Effector CD8-positive, alpha-beta T cell (primary cell): ENCODE measurements at regions not wholly inside any gene's neighbourhood (a gene's known extent, or its start where the extent isn't known, plus 50 kb on each side); places are given as distances from the start of the nearest gene placed in this dataset.

Experiments
- DNase-seq: peaks from one replicate; lab custom pipeline; 2025; lab: John Stamatoyannopoulos, UW

DNA sequence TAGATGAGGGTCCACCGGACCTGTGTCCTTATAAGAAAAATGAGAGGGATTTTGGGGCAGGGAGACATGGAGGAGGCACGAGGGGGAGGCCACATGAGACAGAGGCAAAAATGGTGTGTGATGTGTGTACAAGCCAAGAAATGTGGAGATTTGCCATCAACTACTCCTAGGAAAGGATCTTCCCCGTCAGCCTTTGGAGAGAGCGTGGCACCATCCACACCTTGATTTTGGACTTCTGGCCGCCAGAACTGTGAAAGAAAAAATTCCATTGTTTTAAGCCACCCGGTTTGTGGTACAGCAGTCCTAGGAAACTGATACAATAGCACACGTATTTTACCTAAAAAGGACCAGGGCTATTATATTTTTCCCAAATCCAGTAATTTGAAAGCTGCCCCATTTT, 829.0 kb upstream of the SALL3 start:
- no peak for DNase-seq

DNA sequence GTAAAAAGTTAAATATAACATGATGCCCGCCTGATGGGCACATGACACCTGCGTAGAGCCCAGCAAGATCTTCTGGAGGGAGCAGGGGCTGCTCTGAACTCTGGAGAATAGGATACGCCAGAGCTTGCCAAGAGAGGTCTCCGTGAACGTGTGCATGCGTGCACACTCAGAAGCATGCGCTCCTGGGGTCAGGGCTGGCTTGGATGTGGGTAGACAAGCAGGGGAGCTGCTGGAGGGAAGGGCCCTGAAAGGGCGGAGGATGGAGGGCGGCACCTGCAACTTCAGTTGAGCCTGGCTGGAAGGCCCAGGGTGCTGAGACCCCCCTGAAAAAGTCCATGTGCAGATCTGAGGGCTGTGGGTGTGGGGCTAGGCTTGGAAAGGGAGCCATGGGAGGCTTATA, 828.4 kb upstream of the SALL3 start:
- DNase-seq, result no peak

DNA sequence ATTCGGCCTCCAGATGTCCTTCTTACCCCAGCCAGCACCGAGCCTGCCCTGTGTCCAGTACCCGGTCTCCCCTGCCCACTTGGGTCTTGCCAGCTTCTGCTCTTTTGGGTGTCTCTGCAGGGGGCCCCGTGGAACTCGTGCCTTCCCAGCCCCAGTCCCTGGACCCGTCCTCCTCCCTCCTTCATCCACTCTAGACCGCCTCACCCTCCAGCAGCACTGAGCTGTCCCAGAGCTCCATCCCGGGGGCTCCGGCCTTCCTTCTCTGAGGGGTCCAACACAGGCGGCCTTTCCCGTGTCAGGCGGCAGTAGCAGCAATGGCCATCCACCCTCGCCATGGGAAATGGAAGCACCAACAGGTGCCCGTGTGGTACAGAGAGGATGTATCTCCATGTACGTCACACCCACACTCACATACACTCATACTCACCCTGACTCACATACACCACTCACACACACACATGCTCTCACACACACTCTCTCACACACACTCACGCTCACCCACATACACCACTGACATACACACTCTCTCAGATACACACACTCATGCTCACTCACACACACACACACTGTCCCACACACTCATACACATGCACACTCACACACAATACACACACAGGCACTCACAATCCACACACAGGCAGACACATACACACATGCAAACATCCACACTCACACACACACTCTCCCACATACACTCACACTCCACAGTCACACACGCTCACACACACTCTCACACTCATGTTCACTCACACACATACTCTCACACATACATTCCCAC, 827.5 kb upstream of the SALL3 start:
- no peak for DNase-seq

DNA sequence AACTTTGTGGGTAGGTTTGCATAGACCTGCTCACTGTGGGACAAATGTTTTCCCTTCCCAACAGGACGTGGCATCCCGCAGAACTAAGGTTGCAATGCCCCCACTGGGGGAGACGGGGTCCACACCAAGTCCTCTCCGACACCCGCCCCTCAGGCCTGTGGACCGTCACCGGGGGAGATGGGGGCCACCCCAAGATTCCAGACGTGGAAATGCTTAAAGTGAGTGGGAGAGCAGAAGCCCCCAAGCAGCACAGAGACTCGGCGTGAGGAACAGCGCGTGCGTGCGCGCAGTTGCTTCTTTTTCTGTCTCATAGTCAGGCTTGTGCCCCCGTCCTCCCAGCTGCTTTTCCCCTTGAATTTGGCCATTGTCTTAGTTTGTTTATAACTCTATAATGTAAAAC, 826.3 kb upstream of the SALL3 start:
- DNase-seq, result no peak

DNA sequence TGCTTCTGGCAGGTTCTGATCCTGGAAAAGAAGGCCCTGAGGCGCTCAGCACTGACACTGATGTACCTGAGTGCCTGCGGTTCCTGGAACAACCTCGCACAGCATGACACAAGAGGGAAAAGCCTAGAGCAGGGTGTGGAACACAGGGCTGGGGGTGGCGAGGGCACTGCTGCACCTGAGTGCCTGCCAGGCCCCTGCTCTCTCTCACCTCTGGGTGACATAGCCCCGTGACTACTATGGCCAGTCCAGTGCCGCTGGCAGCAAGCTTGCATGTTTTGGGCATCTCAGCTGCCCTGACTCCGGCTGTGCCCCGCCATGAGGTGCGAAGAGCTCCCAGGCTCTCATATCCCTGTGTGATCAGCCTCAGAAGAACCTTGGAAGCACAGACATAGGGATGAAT, 825.2 kb upstream of the SALL3 start:
- DNase-seq, result no peak

DNA sequence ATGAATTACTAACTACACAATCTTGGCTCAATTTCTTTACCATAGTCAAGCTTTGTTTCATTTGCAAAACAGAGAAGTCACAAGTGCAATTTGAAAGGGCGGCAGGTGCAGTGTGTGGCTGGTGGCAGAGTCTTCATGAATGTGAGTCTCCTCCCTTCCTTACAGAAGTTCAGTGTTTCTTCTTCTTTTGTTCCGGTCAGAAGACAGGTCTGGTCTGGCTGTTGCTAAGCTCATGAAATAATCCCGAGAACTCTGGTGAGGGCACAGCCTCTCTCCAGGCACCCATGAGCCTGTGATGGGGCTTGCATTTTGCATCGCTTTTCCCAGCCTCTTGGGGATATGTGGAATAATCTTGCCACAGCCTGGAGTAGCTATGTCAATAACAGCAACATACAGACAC, 824.8 kb upstream of the SALL3 start:
- no peak for DNase-seq

DNA sequence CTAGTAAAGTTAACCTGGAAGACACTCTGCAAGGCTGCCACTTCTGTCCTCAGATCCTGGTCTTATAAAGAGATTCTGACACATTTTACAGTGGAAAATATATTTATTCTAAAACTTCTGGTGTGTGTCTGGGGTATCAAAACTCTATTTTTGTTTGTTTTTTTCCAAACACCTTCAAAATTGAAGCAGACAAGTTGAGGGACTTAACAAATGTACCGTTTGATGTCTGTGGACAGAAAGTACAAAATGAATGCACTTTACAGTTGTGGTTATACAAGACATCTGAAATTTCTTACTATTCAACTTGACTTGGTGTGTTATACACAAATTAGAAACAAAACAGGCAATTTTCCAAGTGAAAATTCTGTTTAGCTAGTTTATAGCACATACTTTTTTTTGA, 823.2 kb upstream of the SALL3 start:
- DNase-seq, result no peak

DNA sequence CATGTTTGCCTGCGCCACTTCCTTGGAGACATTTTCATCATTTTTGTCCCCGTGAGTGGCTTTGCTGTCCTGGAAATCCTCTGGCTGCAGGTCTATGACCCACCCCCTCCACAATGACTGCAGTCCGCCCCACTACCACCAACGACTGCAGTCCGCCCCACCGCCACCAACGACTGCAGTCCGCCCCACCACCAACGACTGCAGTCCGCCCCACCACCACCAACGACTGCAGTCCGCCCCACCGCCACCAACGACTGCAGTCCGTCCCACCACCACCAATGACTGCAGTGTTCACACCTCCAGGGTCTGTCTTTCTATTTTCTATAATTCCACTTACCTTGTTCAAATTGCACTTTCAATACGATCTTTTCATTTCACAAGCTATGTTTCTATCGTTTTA, 820.7 kb upstream of the SALL3 start:
- no peak for DNase-seq

DNA sequence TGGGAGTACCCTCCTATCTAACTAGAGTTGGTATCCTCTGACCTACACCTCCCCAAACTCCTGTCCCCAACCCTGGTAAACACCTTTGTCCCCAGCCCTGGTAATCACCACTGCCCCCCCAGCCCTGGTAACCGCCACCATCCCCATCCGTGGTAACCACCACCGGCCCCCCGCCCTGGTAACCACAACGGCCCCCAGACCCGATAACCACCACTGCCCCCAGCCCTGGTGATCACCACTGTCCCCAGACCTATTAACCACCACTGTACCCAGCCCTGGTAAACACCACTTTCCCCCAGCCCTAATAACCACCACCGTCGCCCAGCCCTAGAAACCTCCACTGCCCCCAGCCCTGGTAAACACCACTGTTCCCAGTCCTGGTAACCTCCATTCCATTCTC, 820.2 kb upstream of the SALL3 start:
- DNase-seq, result no peak

DNA sequence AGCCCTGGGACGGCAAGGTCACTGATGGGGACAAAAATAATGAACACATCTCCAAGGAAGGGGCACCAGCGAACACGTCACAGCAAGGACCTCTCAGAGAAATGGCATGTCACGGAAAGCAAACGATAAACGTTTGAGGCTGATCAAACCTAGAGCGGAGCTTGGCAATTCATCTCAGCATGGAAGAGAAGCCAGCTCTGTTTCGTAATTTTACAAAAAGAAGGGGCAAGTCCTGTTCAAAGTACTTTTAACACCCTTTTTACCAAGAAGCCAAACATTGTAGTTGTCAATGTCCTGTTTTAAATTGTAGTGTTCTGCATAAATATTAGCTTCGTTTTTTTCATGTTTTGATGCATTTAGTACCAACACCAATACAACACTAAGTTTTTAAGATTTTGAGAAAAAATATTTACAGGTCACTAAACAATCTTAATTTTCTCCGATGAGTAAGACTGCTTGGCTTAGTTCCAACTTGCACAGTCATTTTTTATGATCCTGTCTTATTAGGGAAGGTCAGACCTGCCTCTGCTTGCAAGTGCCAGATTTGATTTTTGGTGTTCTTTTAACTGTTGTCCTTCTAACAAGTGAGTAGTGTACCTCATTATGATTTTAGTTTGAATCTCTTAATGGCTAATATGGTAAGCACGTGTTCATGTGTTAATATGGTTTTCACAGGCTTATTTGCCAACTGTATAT, 818.5 kb upstream of the SALL3 start:
- DNase-seq, result no peak

DNA sequence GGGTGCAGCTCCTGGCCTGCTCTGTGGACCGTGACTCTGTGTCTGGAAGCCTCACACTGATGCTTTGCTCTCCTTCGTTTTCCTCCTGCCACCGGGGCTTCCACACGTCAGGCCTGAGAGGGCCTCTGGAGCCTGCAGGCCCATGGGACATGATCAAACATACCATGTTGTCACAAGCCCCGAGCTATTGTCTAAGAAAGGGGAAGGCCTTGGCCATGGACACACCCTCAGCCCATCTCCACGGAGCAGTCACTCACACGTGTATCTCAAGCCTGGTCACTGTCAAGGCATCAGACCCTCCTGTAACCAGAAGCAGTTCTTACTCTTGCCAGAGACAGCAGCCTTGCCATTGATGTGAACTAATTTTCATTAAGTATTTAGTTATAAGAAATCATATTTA, 814.1 kb upstream of the SALL3 start:
- DNase-seq, result no peak

DNA sequence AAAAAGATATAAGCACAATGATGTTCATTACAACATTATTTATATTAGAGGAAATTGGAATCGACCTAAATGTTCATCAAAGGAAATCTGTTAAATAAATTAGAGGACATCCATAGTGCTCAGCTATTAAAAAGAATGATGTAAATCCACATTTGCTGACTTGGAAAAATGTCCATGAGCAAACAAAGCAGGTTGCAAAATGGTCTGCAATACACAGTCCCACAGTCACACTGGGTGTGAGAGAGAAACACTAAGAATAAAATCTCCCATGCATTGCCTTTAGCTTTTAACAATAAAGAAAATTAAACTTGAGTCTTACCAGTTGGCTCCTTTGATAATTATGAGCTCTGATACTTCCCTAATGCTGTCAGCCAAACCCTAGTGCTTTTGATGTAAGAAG, 811.1 kb upstream of the SALL3 start:
- DNase-seq, result no peak

DNA sequence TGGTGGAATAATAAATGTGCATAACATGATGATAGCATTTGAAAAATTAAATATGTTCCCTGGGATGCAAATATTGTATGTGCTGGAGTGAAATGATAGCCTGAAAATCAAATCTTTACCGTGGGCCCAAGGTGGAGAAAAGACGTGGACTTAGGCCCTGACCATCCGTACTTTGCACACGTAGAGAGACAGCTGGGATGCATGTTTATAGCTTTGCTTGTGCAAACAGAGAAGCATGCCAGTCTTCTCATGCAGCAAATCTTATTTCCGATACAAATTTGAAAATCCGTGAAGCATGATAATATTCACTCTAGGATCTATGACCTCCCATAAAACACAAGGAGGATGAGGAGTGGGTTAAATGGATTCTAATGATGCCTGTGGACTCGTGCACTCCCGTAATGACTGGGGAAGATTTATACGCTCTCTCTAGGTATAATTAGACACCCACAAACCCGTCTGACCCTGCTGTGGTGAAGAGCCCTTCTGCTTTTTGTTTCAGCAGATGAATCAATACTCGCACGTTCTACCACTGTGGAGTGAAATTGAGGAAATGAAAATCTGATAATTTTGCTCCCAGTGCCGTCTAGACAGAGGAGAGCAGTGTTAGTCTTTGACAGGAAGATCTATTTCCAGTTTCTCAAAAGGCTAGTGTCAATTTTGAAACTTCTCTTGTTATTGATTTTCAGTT, 810.3 kb upstream of the SALL3 start:
- DNase-seq, result no peak

DNA sequence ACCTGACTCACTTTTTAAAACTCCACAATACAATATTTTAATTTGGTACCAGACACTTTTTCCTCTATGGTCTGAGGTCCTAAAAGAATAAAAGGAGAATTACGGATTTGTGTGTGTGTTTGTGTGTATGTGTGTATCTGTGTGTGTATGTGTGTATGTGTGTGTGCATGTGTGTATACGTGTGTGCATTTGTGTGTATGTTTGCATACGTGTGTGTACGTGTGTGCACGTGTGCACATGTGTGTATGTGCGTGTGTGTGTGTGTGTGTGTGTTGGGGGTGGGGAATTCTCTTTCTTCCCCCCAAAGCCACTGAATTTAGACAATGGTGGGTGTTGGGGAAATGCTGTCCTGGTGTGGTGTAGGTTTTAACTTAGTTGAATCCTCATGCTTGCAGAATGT, 807.7 kb upstream of the SALL3 start:
- DNase-seq, result no peak

DNA sequence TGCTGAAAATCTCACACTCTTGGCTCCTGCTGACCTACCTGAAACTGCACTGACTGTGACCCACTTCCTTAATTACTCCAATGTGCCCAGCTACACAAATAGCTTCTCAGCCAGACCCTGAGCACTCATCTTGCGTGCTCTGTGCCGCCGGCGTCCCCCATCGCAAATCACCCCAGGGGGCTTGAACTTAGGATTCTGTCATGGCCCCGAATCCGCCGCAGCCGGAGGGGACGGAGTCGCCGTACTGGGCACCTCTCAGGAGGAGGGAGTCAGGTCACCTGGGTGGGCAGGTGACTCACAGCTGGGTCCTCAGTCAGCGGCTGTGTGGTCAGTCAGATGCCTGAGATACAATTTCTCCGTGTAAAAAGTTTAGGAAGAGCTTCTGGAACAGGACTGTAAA, 804.9 kb upstream of the SALL3 start:
- no peak for DNase-seq

DNA sequence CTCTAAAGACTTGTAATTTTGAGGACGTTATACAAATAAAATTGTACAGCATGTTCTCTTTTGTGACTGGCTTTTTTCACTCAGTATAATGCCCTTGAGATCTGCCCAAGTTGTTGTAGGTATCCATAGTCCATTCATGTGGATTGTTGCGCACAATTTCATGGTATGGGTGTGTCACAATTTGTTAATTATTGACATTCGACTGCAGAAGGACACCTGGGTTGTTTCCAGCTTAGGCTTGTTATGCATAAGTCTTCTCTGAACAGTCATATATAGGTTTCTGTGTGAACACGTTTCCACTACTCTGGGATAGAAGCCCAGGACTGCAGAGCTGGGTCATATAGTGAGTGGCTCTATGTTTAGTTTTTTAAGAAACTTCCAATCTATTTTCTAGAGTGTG, 800.8 kb upstream of the SALL3 start:
- DNase-seq, result no peak

DNA sequence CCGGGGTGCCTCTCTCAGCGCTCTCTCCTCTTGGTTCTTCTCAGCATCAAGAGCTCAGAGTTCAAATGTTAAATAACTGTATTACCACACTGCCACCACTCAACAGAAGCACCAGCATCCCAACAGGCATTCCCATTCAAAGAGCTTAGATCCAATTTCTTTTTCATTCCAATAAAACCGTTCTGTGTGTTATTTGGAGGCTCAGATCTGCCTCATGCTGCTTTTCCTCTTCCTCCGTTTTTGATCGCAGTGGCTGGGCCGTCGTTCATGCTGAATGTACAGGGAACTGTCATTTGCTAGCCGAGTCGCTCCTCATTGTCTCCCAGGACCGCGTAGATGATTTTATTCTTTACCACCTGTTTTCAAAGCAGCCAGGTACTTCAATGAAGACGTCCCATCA, 798.9 kb upstream of the SALL3 start:
- DNase-seq, result no peak

DNA sequence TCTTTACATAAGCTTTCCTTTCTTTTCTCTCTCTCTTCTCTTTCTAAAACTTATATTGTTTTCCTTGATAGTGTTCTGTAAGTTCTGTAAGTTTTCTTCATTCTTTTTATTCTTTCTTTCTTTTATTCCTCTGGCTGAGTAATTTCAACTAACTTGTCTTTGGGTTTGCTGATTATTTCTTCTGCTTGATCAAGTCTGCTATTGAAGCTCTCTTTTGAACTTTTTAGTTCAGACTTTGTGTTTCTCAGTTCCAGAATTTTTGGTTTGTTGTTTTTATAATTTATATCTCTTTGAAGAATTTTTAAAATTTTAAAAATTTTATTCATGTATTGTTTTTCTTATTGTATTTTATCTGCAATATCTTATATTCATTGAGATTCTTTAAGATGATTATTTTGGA, 795.8 kb upstream of the SALL3 start:
- DNase-seq, result no peak

DNA sequence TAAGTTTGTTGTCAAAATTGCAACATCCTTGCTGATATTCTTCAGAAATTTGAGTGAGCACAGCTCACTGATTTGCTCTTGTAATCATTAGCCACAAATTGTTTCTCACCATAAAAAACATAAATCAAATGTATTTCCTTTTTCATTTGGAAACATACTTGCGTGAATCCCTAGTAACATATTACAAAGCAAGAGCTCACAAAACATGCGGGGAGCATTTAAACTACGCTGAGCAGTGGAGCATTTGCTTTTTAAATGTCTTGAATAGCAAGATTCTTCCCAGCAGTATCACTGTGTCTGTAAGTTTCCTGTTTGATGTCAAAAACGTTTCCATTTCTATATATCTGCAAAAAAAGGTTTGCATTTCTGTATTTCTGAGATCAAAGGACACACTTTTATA, 788.3 kb upstream of the SALL3 start:
- DNase-seq, result no peak

DNA sequence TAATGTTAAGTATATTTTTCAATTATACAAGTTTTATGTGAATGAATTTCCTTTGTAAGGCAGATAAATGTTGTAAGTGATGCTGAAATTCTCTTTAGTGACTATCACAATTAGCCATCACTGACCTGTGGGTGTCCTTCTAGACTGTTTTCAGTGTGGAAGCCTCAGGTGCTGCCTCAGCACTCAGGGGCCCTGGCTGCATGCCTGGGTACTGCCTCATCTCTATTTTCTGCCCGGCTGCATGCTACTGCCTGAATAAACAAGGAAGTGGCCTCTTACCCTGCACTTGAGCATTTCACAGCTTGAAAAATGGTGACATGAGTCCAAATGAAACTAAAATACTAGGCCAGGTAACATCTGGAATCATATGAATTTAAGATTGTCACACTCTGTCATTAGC, 787.6 kb upstream of the SALL3 start:
- DNase-seq, result no peak

DNA sequence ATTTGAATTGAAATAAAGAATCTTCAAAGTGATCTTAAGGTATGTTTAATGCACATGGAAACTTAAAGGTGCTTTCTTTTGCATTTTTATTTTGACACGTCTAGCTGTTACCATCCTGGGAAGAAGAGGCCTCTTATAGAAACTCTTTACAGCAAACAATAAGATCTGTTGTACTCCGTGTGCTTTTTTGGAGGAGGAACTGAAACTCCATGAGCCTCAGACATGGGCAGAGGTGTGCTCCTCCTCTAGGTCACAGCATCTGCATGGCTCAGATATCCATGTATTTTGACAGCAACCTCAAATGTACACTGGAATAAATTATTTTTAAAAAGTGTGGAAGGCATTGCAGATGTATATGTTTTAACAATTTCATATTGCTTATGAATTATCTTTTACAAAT, 783.3 kb upstream of the SALL3 start:
- DNase-seq, result no peak

DNA sequence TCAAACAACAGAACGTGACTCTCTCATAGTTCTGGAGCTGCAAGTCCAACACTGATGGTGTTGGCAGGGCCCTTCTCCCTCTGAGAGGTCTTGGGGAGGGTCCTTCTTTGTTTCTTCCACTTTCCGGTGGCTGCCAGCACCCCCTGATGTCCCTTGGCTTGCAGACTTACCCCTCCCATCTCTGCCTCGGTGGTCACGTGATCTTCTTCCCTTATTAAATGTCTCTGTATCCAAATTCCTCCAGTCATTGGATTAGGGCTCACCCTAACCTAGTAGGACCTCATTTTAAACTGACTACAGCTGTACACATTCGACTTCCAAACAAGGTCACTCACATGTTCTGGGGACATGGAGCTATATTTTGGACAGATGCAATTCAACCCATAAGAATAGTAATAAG, 780.6 kb upstream of the SALL3 start:
- no peak for DNase-seq

DNA sequence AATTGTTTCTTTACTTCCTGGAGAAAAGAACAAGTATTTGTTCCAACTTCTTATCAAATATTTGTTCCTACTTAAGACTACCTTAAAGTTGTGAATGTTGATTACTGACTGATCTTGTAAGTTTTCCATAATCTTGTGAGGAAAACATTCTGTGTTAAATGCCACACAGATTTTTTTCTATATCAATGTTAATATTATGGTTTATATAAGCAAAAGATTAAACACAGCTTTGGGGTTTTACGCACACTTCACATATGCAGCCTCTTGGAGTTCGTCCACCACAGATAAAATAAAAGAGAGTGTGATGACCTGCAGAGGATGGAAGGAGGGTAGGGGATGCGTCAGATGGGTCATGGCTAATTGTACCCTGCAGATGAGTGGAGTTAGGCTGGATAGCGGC, 780.0 kb upstream of the SALL3 start:
- DNase-seq, result no peak
